GM20000 (cell line): ENCODE measurements at regions not wholly inside any gene's neighbourhood (a gene's known extent, or its start where the extent isn't known, plus 50 kb on each side); places are given as distances from the start of the nearest gene placed in this dataset.

ENCODE experiments used
- DNase-seq: peaks from one replicate; pipeline ENCODE4 v3.0.0; 2012; ENCODE audit warnings: low spot score
- TF ChIP-seq, protein P1 (sequence below): IDR thresholded peaks from 2 replicates; pipeline ENCODE4 v1.5.1; 2012; ENCODE audit warnings: mild to moderate bottlenecking, control low read depth; ENCODE audit errors: extremely low read depth, missing control alignments

- no peak for DNase-seq
- TF ChIP-seq, protein P1, sequence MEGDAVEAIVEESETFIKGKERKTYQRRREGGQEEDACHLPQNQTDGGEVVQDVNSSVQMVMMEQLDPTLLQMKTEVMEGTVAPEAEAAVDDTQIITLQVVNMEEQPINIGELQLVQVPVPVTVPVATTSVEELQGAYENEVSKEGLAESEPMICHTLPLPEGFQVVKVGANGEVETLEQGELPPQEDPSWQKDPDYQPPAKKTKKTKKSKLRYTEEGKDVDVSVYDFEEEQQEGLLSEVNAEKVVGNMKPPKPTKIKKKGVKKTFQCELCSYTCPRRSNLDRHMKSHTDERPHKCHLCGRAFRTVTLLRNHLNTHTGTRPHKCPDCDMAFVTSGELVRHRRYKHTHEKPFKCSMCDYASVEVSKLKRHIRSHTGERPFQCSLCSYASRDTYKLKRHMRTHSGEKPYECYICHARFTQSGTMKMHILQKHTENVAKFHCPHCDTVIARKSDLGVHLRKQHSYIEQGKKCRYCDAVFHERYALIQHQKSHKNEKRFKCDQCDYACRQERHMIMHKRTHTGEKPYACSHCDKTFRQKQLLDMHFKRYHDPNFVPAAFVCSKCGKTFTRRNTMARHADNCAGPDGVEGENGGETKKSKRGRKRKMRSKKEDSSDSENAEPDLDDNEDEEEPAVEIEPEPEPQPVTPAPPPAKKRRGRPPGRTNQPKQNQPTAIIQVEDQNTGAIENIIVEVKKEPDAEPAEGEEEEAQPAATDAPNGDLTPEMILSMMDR = no peak
Measured at GRCh38 chr21:36247316-36248010, 72.5 kb upstream of the MORC3 start.

DNA sequence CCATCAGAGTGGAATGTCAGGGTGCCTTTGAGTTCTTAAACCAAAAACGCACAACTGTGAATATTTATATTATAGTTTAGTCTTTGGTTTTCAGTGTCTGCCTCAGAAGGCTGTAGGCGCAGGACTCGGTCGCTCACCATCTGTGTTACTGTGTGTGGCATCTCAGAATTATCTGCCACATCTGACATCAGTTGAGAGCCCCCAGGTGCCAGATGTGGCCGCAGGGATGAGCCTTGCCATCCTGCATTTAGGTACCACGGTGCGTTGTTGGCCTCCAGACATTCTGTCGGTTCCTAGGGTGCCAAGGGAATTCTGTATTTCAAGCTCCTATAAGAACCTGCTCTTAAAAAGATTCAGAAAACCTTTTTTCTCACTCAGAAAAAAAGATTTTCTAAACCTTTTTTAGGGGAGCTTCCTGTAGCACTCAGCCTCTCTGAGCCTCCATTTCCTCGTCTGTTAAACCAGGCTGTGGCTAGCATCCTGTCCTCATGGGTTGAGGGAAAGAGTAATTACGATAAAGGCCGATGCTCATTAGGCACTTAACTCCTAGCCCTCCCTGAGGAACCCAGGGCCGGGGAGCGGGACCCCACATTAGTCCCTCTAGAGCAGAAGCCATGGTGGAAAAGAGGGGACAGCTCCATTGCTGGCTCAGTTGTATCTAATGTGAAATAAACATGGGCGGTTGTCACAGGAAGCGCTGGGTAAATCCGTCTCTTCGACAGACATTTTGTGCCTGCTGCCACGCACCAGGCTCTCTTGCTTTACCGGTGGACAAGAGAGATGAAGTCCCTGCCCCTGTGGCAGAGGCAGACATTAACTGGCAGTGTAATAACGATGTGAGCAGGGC lies 70.2 kb upstream of the MORC3 start:
- TF ChIP-seq, protein P1 = no peak
- DNase-seq = no peak

DNA sequence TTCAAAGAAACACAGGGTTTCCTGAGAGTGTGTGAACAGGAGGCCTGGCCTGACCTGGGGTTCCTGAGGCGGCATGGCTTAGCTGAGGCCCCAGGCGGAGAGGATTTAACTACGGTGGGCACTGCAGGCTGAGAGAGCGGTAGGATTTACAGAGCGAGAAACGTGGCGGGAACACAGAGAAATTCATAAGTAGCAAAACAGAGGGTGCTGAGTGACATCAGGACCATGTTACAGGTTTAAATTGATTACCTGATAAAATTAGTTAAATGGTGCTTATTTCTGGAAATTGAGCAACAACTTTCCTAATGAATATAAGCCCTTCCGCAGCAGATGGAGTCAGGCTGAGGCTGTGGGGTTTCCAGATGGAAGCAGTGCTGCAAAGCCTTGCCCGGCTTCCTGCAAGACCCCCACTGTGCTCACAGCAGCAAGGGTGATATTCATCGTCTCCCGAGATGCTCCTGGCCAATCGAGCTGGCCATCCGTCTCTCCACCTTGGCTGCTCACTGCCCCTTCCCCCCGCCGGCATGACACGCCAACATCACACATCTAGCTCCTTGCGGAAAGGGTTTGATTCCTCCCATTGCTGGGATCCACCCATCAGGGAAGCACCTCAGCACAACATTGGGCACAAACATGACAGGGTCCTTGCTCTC lies 69.4 kb upstream of the MORC3 start:
- DNase-seq = no peak
- TF ChIP-seq, protein P1 = no peak

DNA sequence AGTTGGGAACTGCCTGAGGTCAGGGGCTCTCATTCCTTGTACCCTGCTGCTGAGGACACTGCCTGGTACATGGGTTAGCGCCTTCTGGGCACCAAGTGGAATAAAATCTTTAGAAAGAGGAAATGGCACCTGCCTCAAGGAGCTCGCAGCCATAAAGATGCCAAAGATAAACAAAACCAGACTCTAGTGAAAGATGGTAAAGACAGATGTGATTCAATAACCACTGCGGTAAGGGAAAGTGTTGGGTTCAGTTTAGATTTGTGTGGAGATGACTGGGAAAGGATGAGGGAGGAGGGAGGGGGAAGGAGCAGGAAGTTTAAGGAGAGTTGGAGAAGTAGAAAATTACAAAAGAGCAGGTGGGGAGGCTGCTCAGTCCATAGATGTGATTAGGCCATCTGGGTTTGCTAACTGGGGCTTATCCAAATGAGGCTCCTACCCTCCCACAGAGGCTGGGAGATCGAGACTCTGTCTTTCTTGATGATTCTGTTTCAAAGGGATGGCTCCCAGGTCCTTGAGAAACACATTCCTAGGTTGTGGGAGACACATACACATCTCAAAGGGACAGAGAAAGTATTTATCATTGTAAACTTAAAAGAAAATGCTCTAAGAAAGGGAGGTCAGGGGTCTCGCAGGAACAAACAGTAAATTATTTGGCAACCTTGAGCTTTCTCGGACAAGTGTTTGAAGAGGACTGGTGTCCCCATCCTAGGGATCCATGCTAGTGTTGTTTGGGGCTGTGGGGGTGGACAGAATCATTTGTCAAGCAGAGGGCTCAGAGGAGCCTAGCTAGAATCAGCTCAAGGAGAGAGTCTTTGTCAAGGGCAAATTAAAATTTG lies 65.7 kb upstream of the MORC3 start:
- TF ChIP-seq, protein P1 = no peak
- no peak for DNase-seq

- DNase-seq = peak; percentile 76
- TF ChIP-seq, protein P1 = no peak
Measured at GRCh38 chr21:36255663-36256062, 64.3 kb upstream of the MORC3 start.

GRCh38 chr21:36257657-36258056 lies 62.3 kb upstream of the MORC3 start:
- TF ChIP-seq, protein P1 = no peak

More at GRCh38 chr21:36257657-36258056, 62.3 kb upstream of the MORC3 start:
- DNase-seq = no peak
